Testis (tissue), 2 donors: ENCODE measurements at regions not wholly inside any gene's neighbourhood (a gene's known extent, or its start where the extent isn't known, plus 50 kb on each side); places are given as distances from the start of the nearest gene placed in this dataset.

Experiments
- CTCF ChIP-seq, 3 experiments: fragments of 450-650 bp in 2 of 3; fragments of 200-600 bp in 1 of 3; sonication (generic) in 1 of 3; IDR thresholded peaks; one replicate each; pipeline ENCODE4 v1.5.1; 2016 to 2019; ENCODE audit warnings: antibody characterized with exemption in 3 of 3, mild to moderate bottlenecking in 2 of 3, moderate library complexity in 1 of 3
- POLR2A ChIP-seq: fragments of 450-650 bp; IDR thresholded peaks from one replicate; pipeline ENCODE4 v1.6.1; 2017; ENCODE audit warnings: antibody characterized with exemption, mild to moderate bottlenecking, moderate library complexity

GRCh38 chr6:63478734-63479133 lies 93.5 kb upstream of the LOC128125822 start:
- no peak for TF ChIP-seq CTCF (IDR thresholded peaks at IDR 0.05)
- no peak for TF ChIP-seq POLR2A
